ENCODE measurements at regions not wholly inside any gene's neighbourhood (a gene's known extent, or its start where the extent isn't known, plus 50 kb on each side); places are given as distances from the start of the nearest gene placed in this dataset.

DNA sequence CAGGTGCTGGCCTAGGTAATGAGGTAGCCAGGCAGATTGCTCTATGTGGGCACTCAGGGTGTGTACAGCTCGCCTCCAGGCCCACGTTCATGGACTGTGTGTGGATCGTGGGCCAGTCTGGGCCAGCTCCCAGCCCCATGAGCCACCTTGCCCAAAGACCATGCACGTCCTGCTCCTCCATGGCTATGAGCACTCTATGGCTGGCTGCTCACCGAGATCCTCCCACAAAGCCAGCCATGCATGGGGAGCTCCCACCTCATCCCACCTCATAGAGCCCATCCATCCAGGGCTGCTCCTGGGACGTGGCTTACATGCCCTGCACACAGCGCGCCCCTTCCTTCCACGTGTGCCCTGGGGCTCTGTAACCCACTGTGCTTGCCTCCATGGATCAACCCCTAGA, 262.5 kb upstream of the IRX1 start:
- no peak for TF ChIP-seq POLR2A (IDR thresholded peaks at IDR 0.05)
- TF ChIP-seq, protein P1, sequence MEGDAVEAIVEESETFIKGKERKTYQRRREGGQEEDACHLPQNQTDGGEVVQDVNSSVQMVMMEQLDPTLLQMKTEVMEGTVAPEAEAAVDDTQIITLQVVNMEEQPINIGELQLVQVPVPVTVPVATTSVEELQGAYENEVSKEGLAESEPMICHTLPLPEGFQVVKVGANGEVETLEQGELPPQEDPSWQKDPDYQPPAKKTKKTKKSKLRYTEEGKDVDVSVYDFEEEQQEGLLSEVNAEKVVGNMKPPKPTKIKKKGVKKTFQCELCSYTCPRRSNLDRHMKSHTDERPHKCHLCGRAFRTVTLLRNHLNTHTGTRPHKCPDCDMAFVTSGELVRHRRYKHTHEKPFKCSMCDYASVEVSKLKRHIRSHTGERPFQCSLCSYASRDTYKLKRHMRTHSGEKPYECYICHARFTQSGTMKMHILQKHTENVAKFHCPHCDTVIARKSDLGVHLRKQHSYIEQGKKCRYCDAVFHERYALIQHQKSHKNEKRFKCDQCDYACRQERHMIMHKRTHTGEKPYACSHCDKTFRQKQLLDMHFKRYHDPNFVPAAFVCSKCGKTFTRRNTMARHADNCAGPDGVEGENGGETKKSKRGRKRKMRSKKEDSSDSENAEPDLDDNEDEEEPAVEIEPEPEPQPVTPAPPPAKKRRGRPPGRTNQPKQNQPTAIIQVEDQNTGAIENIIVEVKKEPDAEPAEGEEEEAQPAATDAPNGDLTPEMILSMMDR (IDR thresholded peaks at IDR 0.05 in 4 of 5, conservative IDR thresholded peaks at IDR 0.05 in 1 of 5): no peak
